PC-3 (cell line): ENCODE measurements at regions not wholly inside any gene's neighbourhood (a gene's known extent, or its start where the extent isn't known, plus 50 kb on each side); places are given as distances from the start of the nearest gene placed in this dataset.

Experiments
- CTCF ChIP-seq: fragments of 300-600 bp; sonication (generic); conservative IDR thresholded peaks from 2 replicates; pipeline ENCODE4 v1.5.1; 2017; ENCODE audit warnings: antibody characterized with exemption, low read depth, mild to moderate bottlenecking, low read length
- EZH2 ChIP-seq: fragments of 300-600 bp; sonication (generic); IDR thresholded peaks from one replicate; pipeline ENCODE4 v1.6.1; 2017; ENCODE audit warnings: antibody characterized with exemption, mild to moderate bottlenecking, low read length; ENCODE audit not compliant: unreplicated experiment
- EZH2phosphoT487 ChIP-seq: fragments of 300-600 bp; sonication (generic); IDR thresholded peaks from 2 replicates; pipeline ENCODE4 v1.6.1; 2018; ENCODE audit warnings: mild to moderate bottlenecking, antibody characterized with exemption, low read length, borderline replicate concordance

DNA sequence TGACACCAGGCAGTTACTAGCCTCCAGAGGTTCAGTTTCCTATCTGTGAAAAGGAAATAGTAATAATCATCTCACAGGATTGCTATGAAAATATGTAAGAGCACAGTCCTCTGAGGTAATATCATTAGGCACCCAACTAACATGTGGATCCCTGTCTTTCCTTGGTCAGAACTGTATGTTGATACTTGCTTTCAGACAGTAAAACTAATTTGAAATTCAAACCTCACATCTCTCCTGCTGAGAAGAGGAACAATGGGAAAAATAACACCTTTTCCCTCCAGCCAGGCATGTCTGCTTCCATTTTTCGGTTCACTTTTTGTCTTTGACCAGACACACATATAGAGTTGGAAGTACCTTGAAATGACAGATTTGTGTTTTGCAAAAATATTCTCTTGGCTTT is 262.7 kb downstream of the IL15 start:
- TF ChIP-seq EZH2, result no peak
- no peak for TF ChIP-seq CTCF
- TF ChIP-seq EZH2phosphoT487, result no peak
